H1 (cell line): ENCODE measurements at regions not wholly inside any gene's neighbourhood (a gene's known extent, or its start where the extent isn't known, plus 50 kb on each side); places are given as distances from the start of the nearest gene placed in this dataset.
A peak's percentile ranks its signal among the peaks of the same experiment; 100 is the strongest.

ENCODE experiments used
- CTCF ChIA-PET: fragments of 300-600 bp; sonication (Branson Sonifier 250); formaldehyde crosslinking; loops from one replicate; lab custom pipeline; 2021; ENCODE audit not compliant: partially characterized antibody; lab: Charles Lee
- POLR2A ChIA-PET: fragments of 300-600 bp; sonication (Branson Sonifier 250); formaldehyde crosslinking; loops from one replicate; lab custom pipeline; 2021; ENCODE audit warnings: inconsistent platforms; ENCODE audit not compliant: partially characterized antibody; lab: Charles Lee
- DNase-seq, 2 experiments: peaks; one replicate each; pipeline versions ENCODE4 v3.0.0 to v3.0.0-alpha.2; 2010 to 2022; ENCODE audit warnings: low spot score in 2 of 2, low read depth in 1 of 2, mixed read lengths in 1 of 2
- FAIRE-seq: peaks from 2 replicates; lab custom pipeline; 2011; peaks lifted over from hg19 to GRCh38; lab: Jason Lieb, UNC
- H2AFZ ChIP-seq: 2 replicates; pipeline ENCODE4 v1.8.1; 2012; ENCODE audit warnings: low read length, inconsistent platforms
- H2AK5ac ChIP-seq: 2 replicates; pipeline ENCODE4 v1.6.1; 2013; ENCODE audit warnings: low read depth, low read length
- H2BK120ac ChIP-seq: replicated peaks from 2 replicates; pipeline ENCODE3; 2013; ENCODE audit warnings: low read depth, low read length, inconsistent platforms
- H2BK12ac ChIP-seq: 2 replicates; pipeline ENCODE4 v1.6.1; 2013; ENCODE audit warnings: low read depth, low read length
- H2BK15ac ChIP-seq: 2 replicates; pipeline ENCODE4 v1.6.1; 2013; ENCODE audit warnings: low read length
- H2BK20ac ChIP-seq: 2 replicates; pipeline ENCODE4 v1.6.1; 2013; ENCODE audit warnings: low read length
- H2BK5ac ChIP-seq: 2 replicates; pipeline ENCODE4 v1.6.1; 2013; ENCODE audit warnings: low read depth, low read length
- H3K14ac ChIP-seq: 2 replicates; pipeline ENCODE4 v1.6.1; 2013; ENCODE audit warnings: inconsistent platforms; ENCODE audit not compliant: insufficient read length
- H3K18ac ChIP-seq: 2 replicates; pipeline ENCODE4 v1.6.1; 2013; ENCODE audit warnings: low read length; ENCODE audit errors: extremely low read depth
- H3K23ac ChIP-seq: 2 replicates; pipeline ENCODE4 v1.6.1; 2013; ENCODE audit warnings: inconsistent platforms; ENCODE audit not compliant: insufficient read length
- H3K23me2 ChIP-seq: 2 replicates; pipeline ENCODE4 v1.6.1; 2013; ENCODE audit warnings: low read depth, low read length
- H3K27ac ChIP-seq: 2 replicates; pipeline ENCODE4 v1.6.1; 2011; ENCODE audit warnings: low read depth, low read length, inconsistent platforms
- H3K27me3 ChIP-seq, 4 experiments: replicated peaks in 1 of 4; 1 replicate in 1 of 4; 2 replicates in 3 of 4; pipeline versions ENCODE4 v1.6.1 to v1.8.1; 2011 to 2013; ENCODE audit warnings: low read length in 3 of 4, mild to moderate bottlenecking in 3 of 4, inconsistent platforms in 2 of 4, mixed read lengths in 2 of 4, moderate library complexity in 1 of 4; ENCODE audit not compliant: control insufficient read depth in 3 of 4, insufficient read depth in 3 of 4; ENCODE audit errors: extremely low read depth in 1 of 4
- H3K36me3 ChIP-seq, 4 experiments: 2 replicates each; pipeline versions ENCODE4 v1.6.1 to v1.8.1; 2011 to 2013; ENCODE audit warnings: mild to moderate bottlenecking in 4 of 4, low read length in 3 of 4, moderate library complexity in 2 of 4, control low read depth in 1 of 4, inconsistent platforms in 1 of 4; ENCODE audit not compliant: insufficient read depth in 4 of 4, control insufficient read depth in 2 of 4
- H3K4ac ChIP-seq: replicated peaks from 2 replicates; pipeline ENCODE3; 2013; ENCODE audit warnings: low read length, low read depth, mixed read lengths, inconsistent platforms; ENCODE audit not compliant: insufficient read length
- H3K4me1 ChIP-seq, 4 experiments: replicated peaks in 1 of 4; 1 replicate in 1 of 4; 2 replicates in 3 of 4; pipeline versions ENCODE4 v1.6.1 to v1.8.1; 2011 to 2013; ENCODE audit warnings: low read length in 3 of 4, inconsistent platforms in 2 of 4, mixed read lengths in 1 of 4; ENCODE audit not compliant: insufficient read depth in 4 of 4, control insufficient read depth in 3 of 4
- H3K4me2 ChIP-seq, 2 experiments: 2 replicates each; pipeline versions ENCODE4 v1.6.1 to v1.8.1; 2011 to 2013; ENCODE audit warnings: low read depth in 2 of 2, low read length in 2 of 2, control low read depth in 1 of 2, inconsistent platforms in 1 of 2, mild to moderate bottlenecking in 1 of 2; ENCODE audit not compliant: insufficient read depth in 1 of 2
- H3K4me3 ChIP-seq, 4 experiments: fragments of 200-600, 300-600 bp in 1 of 4; sonication (generic), shearing (Covaris generic), sonication (Bioruptor Twin) in 1 of 4; 2 replicates each; pipeline versions ENCODE4 v1.5.1 to v1.8.1; 2011 to 2016; ENCODE audit warnings: low read length in 4 of 4, low read depth in 3 of 4, control low read depth in 2 of 4, inconsistent platforms in 2 of 4, mild to moderate bottlenecking in 2 of 4, mixed read lengths in 1 of 4, moderate library complexity in 1 of 4; ENCODE audit not compliant: insufficient read depth in 2 of 4; ENCODE audit errors: extremely low read depth in 1 of 4
- H3K56ac ChIP-seq: replicated peaks from 2 replicates; pipeline ENCODE3; 2013; ENCODE audit warnings: low read depth, mild to moderate bottlenecking, mixed read lengths, low read length, inconsistent platforms; ENCODE audit not compliant: insufficient read length
- H3K79me1 ChIP-seq: 2 replicates; pipeline ENCODE4 v1.6.1; 2013; ENCODE audit warnings: low read depth, low read length, control low read depth
- H3K79me2 ChIP-seq, 2 experiments: 2 replicates each; pipeline versions ENCODE4 v1.6.1 to v1.8.1; 2012 to 2013; ENCODE audit warnings: low read length in 2 of 2, mild to moderate bottlenecking in 2 of 2, inconsistent platforms in 1 of 2; ENCODE audit not compliant: insufficient read depth in 2 of 2, control insufficient read depth in 1 of 2
- H3K9ac ChIP-seq, 4 experiments: replicated peaks in 1 of 4; 1 replicate in 1 of 4; 2 replicates in 3 of 4; pipeline versions ENCODE4 v1.6.1 to v1.8.1; 2011 to 2013; ENCODE audit warnings: low read depth in 3 of 4, low read length in 3 of 4, control low read depth in 2 of 4, mild to moderate bottlenecking in 2 of 4, moderate library complexity in 2 of 4, inconsistent platforms in 1 of 4; ENCODE audit errors: extremely low read depth in 1 of 4
- H3K9me3 ChIP-seq, 2 experiments: 2 replicates each; pipeline versions ENCODE4 v1.6.1 to v1.8.1; 2012 to 2013; ENCODE audit warnings: mild to moderate bottlenecking in 2 of 2, moderate library complexity in 2 of 2, control low read depth in 1 of 2, inconsistent platforms in 1 of 2, low read depth in 1 of 2, low read length in 1 of 2, mixed read lengths in 1 of 2; ENCODE audit not compliant: insufficient read depth in 2 of 2
- H4K20me1 ChIP-seq, 2 experiments: replicated peaks in 1 of 2; 2 replicates each; pipeline versions ENCODE3 to v1.8.1; 2011 to 2013; ENCODE audit warnings: inconsistent platforms in 2 of 2, low read length in 2 of 2, mild to moderate bottlenecking in 1 of 2; ENCODE audit not compliant: insufficient read depth in 2 of 2, control insufficient read depth in 1 of 2
- H4K5ac ChIP-seq: 2 replicates; pipeline ENCODE4 v1.6.1; 2013; ENCODE audit warnings: low read length, low read depth, mixed read lengths, inconsistent platforms; ENCODE audit not compliant: insufficient read length
- H4K8ac ChIP-seq: 2 replicates; pipeline ENCODE4 v1.8.0; 2013; ENCODE audit warnings: mild to moderate bottlenecking, moderate library complexity, low read length, inconsistent platforms; ENCODE audit not compliant: insufficient read depth; ENCODE audit errors: extremely low read depth
- H4K91ac ChIP-seq: replicated peaks from 2 replicates; pipeline ENCODE3; 2013; ENCODE audit warnings: low read length, mixed read lengths, inconsistent platforms; ENCODE audit not compliant: insufficient read length
- CBX8 ChIP-seq: fragments of 300-800, 300-1000 bp; sonication (generic); IDR thresholded peaks from 2 replicates; pipeline ENCODE4 v1.7.1; 2016; ENCODE audit warnings: low read depth, low read length, borderline replicate concordance
- CEBPB ChIP-seq: IDR thresholded peaks from 2 replicates; pipeline ENCODE4 v1.6.1; 2012; ENCODE audit warnings: low read depth, low read length
- CREB1 ChIP-seq: IDR thresholded peaks from 2 replicates; pipeline ENCODE4 v1.6.1; 2012; ENCODE audit warnings: inconsistent platforms
- HDAC2 ChIP-seq, 2 experiments: fragments of 300-600 bp in 1 of 2; sonication (generic) in 1 of 2; IDR thresholded peaks; 2 replicates each; pipeline ENCODE4 v1.6.1; 2011 to 2012; ENCODE audit warnings: low read depth in 2 of 2, low read length in 2 of 2, mild to moderate bottlenecking in 2 of 2, moderate library complexity in 2 of 2, borderline replicate concordance in 1 of 2, inconsistent platforms in 1 of 2
- JUN ChIP-seq: IDR thresholded peaks from 2 replicates; pipeline ENCODE4 v1.6.1; 2011; ENCODE audit warnings: low read depth, mild to moderate bottlenecking, improper control_type of control experiment, low read length
- PHF8 ChIP-seq: fragments of 200-600 bp; sonication (generic); conservative IDR thresholded peaks from 2 replicates; pipeline ENCODE4 v1.7.1; 2012; ENCODE audit warnings: low read depth, mild to moderate bottlenecking, inconsistent platforms, low read length, moderate library complexity
- POU5F1 ChIP-seq: IDR thresholded peaks from 2 replicates; pipeline ENCODE4 v1.6.1; 2011; ENCODE audit warnings: low read depth, mild to moderate bottlenecking, low read length, moderate library complexity
- SAP30 ChIP-seq: fragments of 300-600 bp; sonication (generic); IDR thresholded peaks from 2 replicates; pipeline ENCODE4 v1.7.1; 2012; ENCODE audit warnings: low read length, moderate library complexity, mild to moderate bottlenecking, inconsistent platforms; ENCODE audit not compliant: insufficient read depth, insufficient replicate concordance
- SIX5 ChIP-seq: IDR thresholded peaks from 2 replicates; pipeline ENCODE4 v1.6.1; 2011; ENCODE audit warnings: mild to moderate bottlenecking, low read depth, low read length
- SP4 ChIP-seq: IDR thresholded peaks from 2 replicates; pipeline ENCODE4 v1.6.1; 2012; ENCODE audit warnings: low read length, inconsistent platforms
- WGBS, 2 experiments: shearing (Covaris generic) in 1 of 2; methylation state at CpG; one replicate each; pipeline versions ENCODE4 v1.1.6 to v1.1.7; 2013 to 2015; ENCODE audit warnings: low lambda C conversion rate in 2 of 2, mixed read lengths in 2 of 2, inconsistent platforms in 1 of 2, low coverage in 1 of 2, missing lambda C conversion rate in 1 of 2; ENCODE audit not compliant: insufficient replicate concordance in 2 of 2, insufficient coverage in 1 of 2, insufficient read length in 1 of 2; ENCODE audit errors: extremely low coverage in 1 of 2, missing lambda C conversion rate in 1 of 2; 5-methylcytosine and 5-hydroxymethylcytosine counted together
- TF ChIP-seq, protein P1 (sequence below): IDR thresholded peaks from 2 replicates; pipeline ENCODE4 v1.6.1; 2012; ENCODE audit warnings: inconsistent platforms

DNA sequence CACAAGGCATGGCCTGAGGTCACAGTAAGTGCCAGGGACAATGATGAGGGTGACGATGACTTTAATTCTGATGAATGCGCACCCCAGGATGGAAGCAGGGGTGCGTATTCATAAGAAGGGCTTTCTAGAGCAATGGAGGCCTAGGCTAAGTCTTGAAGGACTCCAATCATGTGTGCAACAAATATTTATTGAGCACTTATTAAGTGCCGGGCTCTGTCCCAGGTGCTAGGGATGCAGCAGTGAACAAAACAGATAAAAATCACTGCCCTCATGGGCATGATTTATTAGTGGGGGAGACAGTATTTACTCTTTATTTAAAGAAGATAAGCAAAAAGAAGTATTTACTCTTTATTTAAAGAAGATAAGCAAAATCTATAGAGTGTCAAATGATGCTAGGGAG is 198.2 kb upstream of the KCNG1 start:
- Histone ChIP-seq H3K79me2 (no peaks in the 10 kb centered on the region), H3K27me3 (peaks cover 0 to 6% (median under 1%) of the 10 kb centered on the region in 4 experiments; a peak in 3 of 7 replicates), H2BK20ac (no peak overlapping the region), H4K5ac (no peak overlapping the region), H3K9ac (no peak overlapping the region), H4K91ac (peak overlapping the region; percentile 75), H3K23ac (no peak overlapping the region), H2BK120ac (no peak overlapping the region), H3K56ac (no peak overlapping the region), H3K9me3 (peaks cover 15 to 19% of the 10 kb centered on the region in 2 experiments), H3K18ac (no peak overlapping the region; the same call in 1 of the 2 replicates), H3K4ac (no peak overlapping the region), H3K4me2 (peak overlapping the region in 1 of 2 experiments; percentile 65; a peak in 2 of 4 replicates), H4K20me1 (no peaks in the 10 kb centered on the region), H3K79me1 (no peaks in the 10 kb centered on the region), H3K27ac (no peak overlapping the region), H2AFZ (no peak overlapping the region), H2AK5ac (peak overlapping the region; percentile 90; the same call in 1 of the 2 replicates), H2BK15ac (no peak overlapping the region), H4K8ac (no peak overlapping the region), H3K4me1 (peaks cover 2 to 11% (median 3%) of the 10 kb centered on the region in 4 experiments; a peak in 5 of 7 replicates), H2BK5ac (no peak overlapping the region), H3K36me3 (no peaks in the 10 kb centered on the region), H3K14ac (no peak overlapping the region), H3K4me3 (peak overlapping the region in 2 of 4 experiments; percentile 5 to 46; a peak in 2 of 8 replicates), H3K23me2 (0 out of 2 replicates have a peak, but pooled peaks cover 2% of the 10 kb centered on the region), H2BK12ac (peak overlapping the region; percentile 98)
- ChIA-PET POLR2A (interaction anchor here (0.5 to 2.4 kb wide), 10 partner anchors 9 to 230 kb away, joined by 3 to 13 read pairs (median 6); no protein-coding TSS in a partner anchor), CTCF (interaction anchor here (0.6 to 2.6 kb wide), 21 partner anchors 10 to 293 kb away, joined by 3 to 12 read pairs (median 4); no protein-coding TSS in a partner anchor)
- WGBS, 2 experiments = 82% methylated on average over 4 of the region's 4 CpGs; no CpG with 5 or more reads in 1 of the 2 experiments
- DNase-seq (no peak), FAIRE-seq (no peak)
- TF ChIP-seq PHF8 = no peak
- no peak for TF ChIP-seq SP4
- TF ChIP-seq HDAC2 (IDR thresholded peaks at IDR 0.05; ENCODE audit: borderline replicate concordance in 1 of 2, low read depth in 2 of 2, low read length in 2 of 2) = no peak
- TF ChIP-seq JUN = no peak
- TF ChIP-seq CEBPB = no peak
- TF ChIP-seq, protein P1, sequence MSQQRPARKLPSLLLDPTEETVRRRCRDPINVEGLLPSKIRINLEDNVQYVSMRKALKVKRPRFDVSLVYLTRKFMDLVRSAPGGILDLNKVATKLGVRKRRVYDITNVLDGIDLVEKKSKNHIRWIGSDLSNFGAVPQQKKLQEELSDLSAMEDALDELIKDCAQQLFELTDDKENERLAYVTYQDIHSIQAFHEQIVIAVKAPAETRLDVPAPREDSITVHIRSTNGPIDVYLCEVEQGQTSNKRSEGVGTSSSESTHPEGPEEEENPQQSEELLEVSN = no peak
- no peak for TF ChIP-seq CREB1
- no peak for TF ChIP-seq SIX5
- TF ChIP-seq POU5F1 = no peak
- no peak for TF ChIP-seq CBX8
- no peak for TF ChIP-seq SAP30
